ENCODE measurements at regions not wholly inside any gene's neighbourhood (a gene's known extent, or its start where the extent isn't known, plus 50 kb on each side); places are given as distances from the start of the nearest gene placed in this dataset.
A peak's percentile ranks its signal among the peaks of the same experiment; 100 is the strongest.
"Not testable (repeated sequence)": the region's sequence is repeated elsewhere in the genome, so short reads cannot be mapped to it uniquely, and the experiment has no call there.

GRCh38 chr12:105524961-105525360, 194.5 kb downstream of the C12orf75 start:
- no peak for DNase-seq (ENCODE audit: low spot score)

GRCh38 chr12:105534068-105534467, 203.6 kb downstream of the C12orf75 start:
- DNase-seq (ENCODE audit: low spot score): no peak

GRCh38 chr12:105535033-105535432, 204.5 kb downstream of the C12orf75 start:
- not testable (repeated sequence) for DNase-seq (ENCODE audit: low spot score)

GRCh38 chr12:105538880-105539279, 208.4 kb downstream of the C12orf75 start:
- peak; percentile 81 for DNase-seq (ENCODE audit: low spot score)

GRCh38 chr12:105539735-105540134, 209.2 kb downstream of the C12orf75 start:
- DNase-seq (ENCODE audit: low spot score): no peak

GRCh38 chr12:105547786-105548185, 217.3 kb downstream of the C12orf75 start:
- no peak for DNase-seq (ENCODE audit: low spot score)

- DNase-seq (ENCODE audit: low spot score): no peak
These were observed 218.1 kb downstream of the C12orf75 start for GRCh38 chr12:105548626-105549025.

- DNase-seq (ENCODE audit: low spot score): no peak
These were observed 221.6 kb downstream of the C12orf75 start for GRCh38 chr12:105552056-105552455.

GRCh38 chr12:105554223-105554678, 223.8 kb downstream of the C12orf75 start:
- DNase-seq (ENCODE audit: low spot score): no peak

- DNase-seq (ENCODE audit: low spot score): no peak
These were observed 224.4 kb downstream of the C12orf75 start for GRCh38 chr12:105554856-105555255.

- no peak for DNase-seq (ENCODE audit: low spot score)
These were observed 225.2 kb downstream of the C12orf75 start for GRCh38 chr12:105555556-105556295.

GRCh38 chr12:105559310-105559709, 228.8 kb downstream of the C12orf75 start:
- DNase-seq (ENCODE audit: low spot score): no peak

GRCh38 chr12:105561546-105562198, 231.2 kb downstream of the C12orf75 start:
- DNase-seq (ENCODE audit: low spot score): peak; percentile 63

GRCh38 chr12:105562199-105562971, 231.9 kb downstream of the C12orf75 start:
- DNase-seq (ENCODE audit: low spot score): peak; percentile 82

- no peak for DNase-seq (ENCODE audit: low spot score)
These were observed 236.6 kb downstream of the C12orf75 start for GRCh38 chr12:105567061-105567460.

GRCh38 chr12:105569886-105570285, 239.4 kb downstream of the C12orf75 start:
- no peak for DNase-seq (ENCODE audit: low spot score)

GRCh38 chr12:105570944-105571343, 240.5 kb downstream of the C12orf75 start:
- no peak for DNase-seq (ENCODE audit: low spot score)

- no peak for DNase-seq (ENCODE audit: low spot score)
These were observed 243.1 kb downstream of the C12orf75 start for GRCh38 chr12:105573574-105573973.

- no peak for DNase-seq (ENCODE audit: low spot score)
These were observed 243.7 kb downstream of the C12orf75 start for GRCh38 chr12:105574056-105574715.

- no peak for DNase-seq (ENCODE audit: low spot score)
These were observed 244.7 kb downstream of the C12orf75 start for GRCh38 chr12:105575235-105575634.

- no peak for DNase-seq (ENCODE audit: low spot score)
These were observed 245.8 kb downstream of the C12orf75 start for GRCh38 chr12:105576261-105576660.

- DNase-seq (ENCODE audit: low spot score): no peak
These were observed 250.4 kb downstream of the C12orf75 start for GRCh38 chr12:105580821-105581352.
